ENCODE measurements at regions not wholly inside any gene's neighbourhood (a gene's known extent, or its start where the extent isn't known, plus 50 kb on each side); places are given as distances from the start of the nearest gene placed in this dataset.

GRCh38 chr12:115146453-115146852, 462.5 kb upstream of the TBX3 start:
- H3K4me1 Mint-ChIP-seq = no peaks in the 10 kb centered on the region
- Histone ChIP-seq H3K27me3 (replicated peaks in 1 of 2; ENCODE audit: control insufficient read depth in 2 of 2, extremely low read depth in 1 of 2, insufficient read depth in 2 of 2, low read length in 1 of 2) (no peaks in the 10 kb centered on the region), H3K4me3 (ENCODE audit: control insufficient read depth in 1 of 2, extremely low read depth in 1 of 2, low read length in 1 of 2) (no peak overlapping the region), H3K9me3 (no peaks in the 10 kb centered on the region), H3K36me3 (ENCODE audit: control insufficient read depth in 2 of 2, extremely low read depth in 1 of 2, insufficient read depth in 1 of 2, low read length in 1 of 2) (no peaks in the 10 kb centered on the region), H3K4me1 (ENCODE audit: control insufficient read depth in 1 of 2, extremely low read depth in 1 of 2, insufficient read depth in 2 of 2, low read length in 2 of 2) (no peaks in the 10 kb centered on the region), H3K27ac (ENCODE audit: low read length) (no peak overlapping the region)
- H3K27me3 Mint-ChIP-seq = no peaks in the 10 kb centered on the region
- H3K36me3 Mint-ChIP-seq = no peaks in the 10 kb centered on the region
- peaks cover 9 to 24% (median 18%) of the 10 kb centered on the region in 3 donors for H3K9me3 Mint-ChIP-seq
- no peak overlapping the region for H3K4me3 Mint-ChIP-seq
- H3K27ac Mint-ChIP-seq = no peak overlapping the region
- ATAC-seq (replicated peaks in 1 of 4) (no peak), DNase-seq (no peak)
- POLR2A ChIA-PET = no interaction called here
- WGBS (ENCODE audit: insufficient coverage) = no CpG with 5 or more reads among the region's 2 CpGs
- CTCF ChIA-PET = no interaction called here

- WGBS (ENCODE audit: insufficient coverage) = no CpG with 5 or more reads among the region's 2 CpGs
- Histone ChIP-seq H3K36me3 (ENCODE audit: control insufficient read depth in 2 of 2, extremely low read depth in 1 of 2, insufficient read depth in 1 of 2, low read length in 1 of 2) (no peaks in the 10 kb centered on the region), H3K27ac (ENCODE audit: low read length) (no peak overlapping the region), H3K9me3 (no peaks in the 10 kb centered on the region), H3K4me1 (ENCODE audit: control insufficient read depth in 1 of 2, extremely low read depth in 1 of 2, insufficient read depth in 2 of 2, low read length in 2 of 2) (no peaks in the 10 kb centered on the region), H3K27me3 (replicated peaks in 1 of 2; ENCODE audit: control insufficient read depth in 2 of 2, extremely low read depth in 1 of 2, insufficient read depth in 2 of 2, low read length in 1 of 2) (no peaks in the 10 kb centered on the region), H3K4me3 (ENCODE audit: control insufficient read depth in 1 of 2, extremely low read depth in 1 of 2, low read length in 1 of 2) (no peak overlapping the region)
- ChIA-PET CTCF (no interaction called here), POLR2A (no interaction called here)
- no peak for DNase-seq
- no peaks in the 10 kb centered on the region for H3K27me3 Mint-ChIP-seq
- no peaks in the 10 kb centered on the region for H3K36me3 Mint-ChIP-seq
- no peak overlapping the region for H3K4me3 Mint-ChIP-seq
- no peaks in the 10 kb centered on the region for H3K4me1 Mint-ChIP-seq
- ATAC-seq (replicated peaks in 1 of 4) = no peak
- no peak overlapping the region for H3K27ac Mint-ChIP-seq
- H3K9me3 Mint-ChIP-seq = peaks cover 12 to 21% (median 15%) of the 10 kb centered on the region in 3 donors
These were observed 460.4 kb upstream of the TBX3 start for GRCh38 chr12:115144425-115144824.

- H3K27me3 ChIP-seq (replicated peaks in 1 of 2; ENCODE audit: control insufficient read depth in 2 of 2, extremely low read depth in 1 of 2, insufficient read depth in 2 of 2, low read length in 1 of 2) = no peaks in the 10 kb centered on the region
- H3K4me1 Mint-ChIP-seq = no peaks in the 10 kb centered on the region
- H3K4me3 ChIP-seq (ENCODE audit: control insufficient read depth in 1 of 2, extremely low read depth in 1 of 2, low read length in 1 of 2) = no peak overlapping the region
- ATAC-seq (replicated peaks in 1 of 4) (no peak), DNase-seq (no peak)
- no peaks in the 10 kb centered on the region for H3K9me3 ChIP-seq
- H3K9me3 Mint-ChIP-seq = peaks cover 12 to 20% (median 15%) of the 10 kb centered on the region in 3 donors
- CTCF ChIA-PET = no interaction called here
- H3K27me3 Mint-ChIP-seq = no peaks in the 10 kb centered on the region
- no peak overlapping the region for H3K27ac ChIP-seq (ENCODE audit: low read length)
- POLR2A ChIA-PET = no interaction called here
- no peaks in the 10 kb centered on the region for H3K4me1 ChIP-seq (ENCODE audit: control insufficient read depth in 1 of 2, extremely low read depth in 1 of 2, insufficient read depth in 2 of 2, low read length in 2 of 2)
- H3K36me3 Mint-ChIP-seq = no peaks in the 10 kb centered on the region
- WGBS (ENCODE audit: insufficient coverage) = 62% methylated on average over 3 of the region's 4 CpGs
- no peak overlapping the region for H3K4me3 Mint-ChIP-seq
- no peaks in the 10 kb centered on the region for H3K36me3 ChIP-seq (ENCODE audit: control insufficient read depth in 2 of 2, extremely low read depth in 1 of 2, insufficient read depth in 1 of 2, low read length in 1 of 2)
- no peak overlapping the region for H3K27ac Mint-ChIP-seq
These were observed 457.1 kb upstream of the TBX3 start for GRCh38 chr12:115140981-115141655.

GRCh38 chr12:115137812-115138521, 454.0 kb upstream of the TBX3 start:
- DNase-seq (no peak), ATAC-seq (replicated peaks in 1 of 4) (no peak)
- Histone ChIP-seq H3K27ac (ENCODE audit: low read length) (no peak overlapping the region), H3K9me3 (no peaks in the 10 kb centered on the region), H3K36me3 (ENCODE audit: control insufficient read depth in 2 of 2, extremely low read depth in 1 of 2, insufficient read depth in 1 of 2, low read length in 1 of 2) (no peaks in the 10 kb centered on the region), H3K27me3 (replicated peaks in 1 of 2; ENCODE audit: control insufficient read depth in 2 of 2, extremely low read depth in 1 of 2, insufficient read depth in 2 of 2, low read length in 1 of 2) (no peaks in the 10 kb centered on the region), H3K4me3 (ENCODE audit: control insufficient read depth in 1 of 2, extremely low read depth in 1 of 2, low read length in 1 of 2) (no peak overlapping the region), H3K4me1 (ENCODE audit: control insufficient read depth in 1 of 2, extremely low read depth in 1 of 2, insufficient read depth in 2 of 2, low read length in 2 of 2) (no peaks in the 10 kb centered on the region)
- H3K36me3 Mint-ChIP-seq = no peaks in the 10 kb centered on the region
- H3K4me3 Mint-ChIP-seq = no peak overlapping the region
- CTCF ChIA-PET = no interaction called here
- peaks cover 5 to 16% (median 6%) of the 10 kb centered on the region in 3 donors for H3K9me3 Mint-ChIP-seq
- H3K27me3 Mint-ChIP-seq = no peaks in the 10 kb centered on the region
- 77% methylated on average over 6 of the region's 12 CpGs for WGBS (ENCODE audit: insufficient coverage)
- H3K4me1 Mint-ChIP-seq = no peaks in the 10 kb centered on the region
- POLR2A ChIA-PET = interaction anchor here in 1 of 2 donors (0.5 kb wide), 1 partner anchor 16 kb away, joined by 3 read pairs; no protein-coding TSS in a partner anchor
- H3K27ac Mint-ChIP-seq = no peak overlapping the region

- H3K27me3 ChIP-seq (replicated peaks in 1 of 2; ENCODE audit: control insufficient read depth in 2 of 2, extremely low read depth in 1 of 2, insufficient read depth in 2 of 2, low read length in 1 of 2) = no peaks in the 10 kb centered on the region
- WGBS (ENCODE audit: insufficient coverage) = 48% methylated on average over 7 of the region's 8 CpGs
- Mint-ChIP-seq H3K4me3 (no peak overlapping the region), H3K4me1 (no peaks in the 10 kb centered on the region), H3K27me3 (no peaks in the 10 kb centered on the region), H3K27ac (no peak overlapping the region), H3K36me3 (no peaks in the 10 kb centered on the region), H3K9me3 (peaks cover 5 to 16% (median 13%) of the 10 kb centered on the region in 3 donors)
- H3K4me3 ChIP-seq (ENCODE audit: control insufficient read depth in 1 of 2, extremely low read depth in 1 of 2, low read length in 1 of 2) = no peak overlapping the region
- no peak for ATAC-seq (replicated peaks in 1 of 4)
- no peaks in the 10 kb centered on the region for H3K36me3 ChIP-seq (ENCODE audit: control insufficient read depth in 2 of 2, extremely low read depth in 1 of 2, insufficient read depth in 1 of 2, low read length in 1 of 2)
- no peak for DNase-seq
- no peaks in the 10 kb centered on the region for H3K9me3 ChIP-seq
- POLR2A ChIA-PET = no interaction called here
- CTCF ChIA-PET = no interaction called here
- no peak overlapping the region for H3K27ac ChIP-seq (ENCODE audit: low read length)
- H3K4me1 ChIP-seq (ENCODE audit: control insufficient read depth in 1 of 2, extremely low read depth in 1 of 2, insufficient read depth in 2 of 2, low read length in 2 of 2) = no peaks in the 10 kb centered on the region
These were observed 451.8 kb upstream of the TBX3 start for GRCh38 chr12:115135800-115136211.

GRCh38 chr12:115134298-115134697, 450.3 kb upstream of the TBX3 start:
- Histone ChIP-seq H3K4me1 (ENCODE audit: control insufficient read depth in 1 of 2, extremely low read depth in 1 of 2, insufficient read depth in 2 of 2, low read length in 2 of 2) (no peaks in the 10 kb centered on the region), H3K36me3 (ENCODE audit: control insufficient read depth in 2 of 2, extremely low read depth in 1 of 2, insufficient read depth in 1 of 2, low read length in 1 of 2) (no peaks in the 10 kb centered on the region), H3K27me3 (replicated peaks in 1 of 2; ENCODE audit: control insufficient read depth in 2 of 2, extremely low read depth in 1 of 2, insufficient read depth in 2 of 2, low read length in 1 of 2) (no peaks in the 10 kb centered on the region), H3K4me3 (ENCODE audit: control insufficient read depth in 1 of 2, extremely low read depth in 1 of 2, low read length in 1 of 2) (no peak overlapping the region), H3K9me3 (no peaks in the 10 kb centered on the region), H3K27ac (ENCODE audit: low read length) (no peak overlapping the region)
- Mint-ChIP-seq H3K4me1 (no peaks in the 10 kb centered on the region), H3K27ac (no peak overlapping the region), H3K27me3 (no peaks in the 10 kb centered on the region), H3K36me3 (no peaks in the 10 kb centered on the region), H3K4me3 (no peak overlapping the region), H3K9me3 (peaks cover 5 to 12% (median 11%) of the 10 kb centered on the region in 3 donors)
- DNase-seq (no peak), ATAC-seq (replicated peaks in 1 of 4) (no peak)
- no CpG with 5 or more reads among the region's 1 CpG for WGBS (ENCODE audit: insufficient coverage)
- CTCF ChIA-PET = no interaction called here
- POLR2A ChIA-PET = no interaction called here
